HEK293 (cell line): ENCODE measurements at regions not wholly inside any gene's neighbourhood (a gene's known extent, or its start where the extent isn't known, plus 50 kb on each side); places are given as distances from the start of the nearest gene placed in this dataset.

Source experiments
- CTCF ChIP-seq: fragments of 450-650 bp; formaldehyde crosslinking; IDR thresholded peaks from 2 replicates; pipeline ENCODE4 v1.5.1; 2016; ENCODE audit warnings: missing biosample characterization, missing genetic modification characterization
- PRDM1 ChIP-seq: fragments of 450-650 bp; formaldehyde crosslinking; IDR thresholded peaks from 2 replicates; pipeline ENCODE4; 2016; ENCODE audit warnings: missing biosample characterization, missing genetic modification characterization
- PRDM10 ChIP-seq: fragments of 450-650 bp; formaldehyde crosslinking; IDR thresholded peaks from 2 replicates; pipeline ENCODE4 v1.5.1; 2016; ENCODE audit warnings: missing biosample characterization, missing genetic modification characterization
- REST ChIP-seq: fragments of 450-650 bp; formaldehyde crosslinking; IDR thresholded peaks from 2 replicates; pipeline ENCODE4 v1.5.1; 2016; ENCODE audit warnings: missing biosample characterization, missing genetic modification characterization
- SALL2 ChIP-seq: fragments of 450-650 bp; formaldehyde crosslinking; IDR thresholded peaks from 2 replicates; pipeline ENCODE4 v1.5.0; 2017; ENCODE audit warnings: missing biosample characterization, mild to moderate bottlenecking, missing genetic modification characterization, borderline replicate concordance
- YY1 ChIP-seq: fragments of 450-650 bp; formaldehyde crosslinking; IDR thresholded peaks from 2 replicates; pipeline ENCODE4 v1.5.1; 2018; ENCODE audit warnings: missing biosample characterization, missing genetic modification characterization
- ZBTB17 ChIP-seq: fragments of 450-650 bp; formaldehyde crosslinking; IDR thresholded peaks from 2 replicates; pipeline ENCODE4 v1.5.1; 2016; ENCODE audit warnings: missing biosample characterization, missing genetic modification characterization
- ZNF114 ChIP-seq: fragments of 450-650 bp; formaldehyde crosslinking; IDR thresholded peaks from 2 replicates; pipeline ENCODE4 v1.5.0; 2017; ENCODE audit warnings: missing biosample characterization, missing genetic modification characterization
- ZNF184 ChIP-seq: fragments of 450-650 bp; IDR thresholded peaks from 2 replicates; pipeline ENCODE4 v1.5.1; 2018; ENCODE audit warnings: missing biosample characterization, mild to moderate bottlenecking, missing genetic modification characterization
- ZNF792 ChIP-seq: fragments of 450-650 bp; formaldehyde crosslinking; IDR thresholded peaks from 2 replicates; pipeline ENCODE4 v1.5.1; 2016; ENCODE audit warnings: missing biosample characterization, missing genetic modification characterization

- TF ChIP-seq PRDM1 (no peak), REST (tag by site-specific recombination) (no peak), ZNF792 (tag by site-specific recombination) (no peak), CTCF (tag by site-specific recombination) (no peak), ZBTB17 (tag by site-specific recombination) (no peak), PRDM10 (tag by site-specific recombination) (no peak), SALL2 (tag by site-specific recombination) (no peak), YY1 (no peak), ZNF184 (tag by site-specific recombination) (no peak), ZNF114 (no peak)
These were observed 289.2 kb upstream of the KYNU start for GRCh38 chr2:142588269-142588668.
